Activated CD4-positive, alpha-beta T cell treated with anti-CD3 and anti-CD28 coated beads for 36 hours (primary cell): ENCODE measurements at regions not wholly inside any gene's neighbourhood (a gene's known extent, or its start where the extent isn't known, plus 50 kb on each side); places are given as distances from the start of the nearest gene placed in this dataset.
"Not testable (repeated sequence)": the region's sequence is repeated elsewhere in the genome, so short reads cannot be mapped to it uniquely, and the experiment has no call there.

Experiments used
- ATAC-seq: fragments of 200-7000 bp; cut with Tn5 transposase; one replicate; pipeline ENCODE4 v1.10.0; 2021; ENCODE audit warnings: mild to moderate bottlenecking, moderate library complexity
- CTCF ChIA-PET: fragments of 350-600 bp; sonication (Branson Sonifier 250); formaldehyde crosslinking; loops from one replicate; lab custom pipeline; 2021; ENCODE audit warnings: antibody characterized with exemption; lab: Charles Lee
- POLR2A ChIA-PET: fragments of 350-600 bp; sonication (Branson Sonifier 250); formaldehyde crosslinking; loops from one replicate; lab custom pipeline; 2021; ENCODE audit warnings: antibody characterized with exemption, inconsistent platforms; lab: Charles Lee
- DNase-seq: peaks from one replicate; pipeline ENCODE4 v3.0.0-alpha.2; 2020
- H3K27ac Mint-ChIP-seq: one replicate; pipeline ENCODE4 v1.8.0; 2021; ENCODE audit warnings: mixed read lengths
- H3K27me3 Mint-ChIP-seq: one replicate; pipeline ENCODE4 v1.8.0; 2021; ENCODE audit warnings: mixed read lengths
- H3K36me3 Mint-ChIP-seq: one replicate; pipeline ENCODE4 v1.8.0; 2021; ENCODE audit warnings: low read depth, mixed read lengths
- H3K4me1 Mint-ChIP-seq: one replicate; pipeline ENCODE4 v1.8.0; 2021; ENCODE audit warnings: mixed read lengths
- H3K4me3 Mint-ChIP-seq: one replicate; pipeline ENCODE4 v1.8.0; 2021; ENCODE audit warnings: mild to moderate bottlenecking, moderate library complexity, mixed read lengths
- H3K9me3 Mint-ChIP-seq: one replicate; pipeline ENCODE4 v1.8.0; 2021; ENCODE audit warnings: low read depth, mixed read lengths
- intact Hi-C, 2 experiments: fragments of 100-400 bp; cut with DNase I in 1 of 2; cut with micrococcal nuclease in 1 of 2; formaldehyde crosslinking; loops; one replicate each; pipeline versions ENCODE4 v1.14.2 to v1.15.1; 2022 to 2024; cut with DNase I, micrococcal nuclease

DNA sequence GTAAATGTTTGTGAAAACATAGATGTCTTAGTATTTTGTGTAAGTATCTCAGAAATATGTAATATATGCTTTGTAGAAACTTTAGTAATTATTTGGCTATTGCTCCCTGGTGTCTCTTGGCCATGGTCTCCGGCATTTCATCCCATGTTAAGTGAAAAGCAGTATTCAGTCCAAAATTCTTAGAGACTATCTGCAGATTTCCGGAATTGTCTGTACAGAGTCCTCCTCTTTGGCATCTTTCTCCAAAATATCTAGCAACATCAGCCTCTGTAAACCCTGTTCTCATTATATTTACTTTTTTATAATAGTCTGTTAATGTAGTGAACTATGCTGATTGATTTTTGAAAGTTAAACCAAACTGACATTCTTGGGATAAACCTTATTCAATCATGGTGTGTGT lies 352.7 kb downstream of the ARPP21 start:
- Mint-ChIP-seq H3K27me3 (no peaks in the 10 kb centered on the region), H3K4me1 (no peaks in the 10 kb centered on the region), H3K27ac (no peak overlapping the region), H3K4me3 (no peak overlapping the region), H3K9me3 (no peaks in the 10 kb centered on the region), H3K36me3 (no peaks in the 10 kb centered on the region)
- POLR2A ChIA-PET = no interaction called here
- no peak for ATAC-seq
- CTCF ChIA-PET = no interaction called here
- intact Hi-C loops = no loop called here
- DNase-seq = no peak

DNA sequence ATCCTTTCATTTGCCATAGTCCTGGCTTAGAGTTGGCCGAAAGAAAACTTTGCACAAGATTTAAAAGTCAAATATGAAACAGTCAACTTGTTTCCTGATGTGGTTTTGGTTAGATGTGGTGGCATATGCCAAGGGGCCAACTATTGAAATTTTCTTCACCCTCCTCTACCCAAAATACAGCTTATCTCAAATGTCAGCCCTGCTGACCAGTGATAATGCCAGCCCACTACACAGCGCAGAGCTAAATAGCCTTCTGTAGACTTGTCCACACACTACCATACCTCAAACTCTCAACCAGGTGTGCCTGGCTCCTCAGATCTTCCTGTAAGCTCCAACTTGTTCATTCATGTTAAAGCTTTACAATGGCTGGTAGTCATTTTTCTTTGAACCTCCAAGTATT lies 368.5 kb upstream of the STAC start:
- H3K27ac Mint-ChIP-seq = no peak overlapping the region
- H3K4me1 Mint-ChIP-seq = no peaks in the 10 kb centered on the region
- no peak overlapping the region for H3K4me3 Mint-ChIP-seq
- peaks cover 2% of the 10 kb centered on the region for H3K9me3 Mint-ChIP-seq
- peaks cover 2% of the 10 kb centered on the region for H3K27me3 Mint-ChIP-seq
- no peaks in the 10 kb centered on the region for H3K36me3 Mint-ChIP-seq
- DNase-seq (no peak), ATAC-seq (no peak)
- intact Hi-C loops = no loop called here
- POLR2A ChIA-PET = no interaction called here
- CTCF ChIA-PET = no interaction called here

DNA sequence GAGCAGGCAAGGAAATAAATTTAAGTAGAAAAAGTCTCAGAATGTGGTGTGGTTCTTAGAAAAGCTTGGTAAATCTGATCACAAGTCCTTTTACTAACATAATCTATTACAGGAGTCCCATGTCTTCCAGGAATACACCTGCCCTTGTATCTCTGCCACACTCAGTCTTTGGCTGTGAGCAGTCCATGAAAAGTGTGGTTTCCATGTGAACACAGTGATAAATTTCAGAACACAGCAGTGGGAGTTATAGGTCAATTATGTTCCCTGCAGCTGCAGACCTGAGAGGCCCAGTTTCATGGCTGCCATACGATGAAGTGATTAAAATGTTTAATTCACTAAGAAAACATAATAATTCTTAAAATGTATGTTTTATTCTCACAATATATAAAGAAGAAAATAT lies 366.9 kb upstream of the STAC start:
- intact Hi-C loops = no loop called here
- CTCF ChIA-PET = no interaction called here
- POLR2A ChIA-PET = no interaction called here
- no peak for DNase-seq
- H3K27ac Mint-ChIP-seq = no peak overlapping the region
- no peaks in the 10 kb centered on the region for H3K36me3 Mint-ChIP-seq
- no peak for ATAC-seq
- H3K9me3 Mint-ChIP-seq = no peaks in the 10 kb centered on the region
- no peak overlapping the region for H3K4me3 Mint-ChIP-seq
- no peaks in the 10 kb centered on the region for H3K4me1 Mint-ChIP-seq
- peaks cover 2% of the 10 kb centered on the region for H3K27me3 Mint-ChIP-seq

DNA sequence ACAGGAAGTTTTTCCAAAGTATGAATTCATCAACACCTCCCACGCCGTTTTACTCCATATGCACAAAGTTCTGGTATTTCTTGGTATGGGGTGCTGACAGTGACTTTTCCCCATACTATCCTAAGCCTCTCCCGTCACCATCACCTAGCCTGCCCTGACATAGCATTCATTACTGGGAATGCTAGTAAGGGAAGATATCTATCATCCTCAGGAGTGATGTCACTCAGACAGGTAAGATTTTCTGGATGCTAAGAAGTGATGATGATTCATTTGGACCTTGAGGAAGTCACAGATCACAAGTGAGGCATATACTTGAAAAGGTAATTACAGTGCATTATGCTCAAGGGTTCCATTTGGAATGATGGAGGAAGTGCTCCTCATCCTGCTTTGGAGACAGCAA lies 355.1 kb upstream of the STAC start:
- ChIA-PET CTCF (interaction anchor here (0.8 kb wide), 1 partner anchor 36 kb away, joined by 3 read pairs; no protein-coding TSS in a partner anchor), POLR2A (no interaction called here)
- H3K4me3 Mint-ChIP-seq = no peak overlapping the region
- no peaks in the 10 kb centered on the region for H3K36me3 Mint-ChIP-seq
- no peak for DNase-seq
- H3K9me3 Mint-ChIP-seq = peaks cover 5% of the 10 kb centered on the region
- no peak for ATAC-seq
- no peaks in the 10 kb centered on the region for H3K27me3 Mint-ChIP-seq
- no peak overlapping the region for H3K27ac Mint-ChIP-seq
- H3K4me1 Mint-ChIP-seq = no peaks in the 10 kb centered on the region
- intact Hi-C loops = no loop called here

DNA sequence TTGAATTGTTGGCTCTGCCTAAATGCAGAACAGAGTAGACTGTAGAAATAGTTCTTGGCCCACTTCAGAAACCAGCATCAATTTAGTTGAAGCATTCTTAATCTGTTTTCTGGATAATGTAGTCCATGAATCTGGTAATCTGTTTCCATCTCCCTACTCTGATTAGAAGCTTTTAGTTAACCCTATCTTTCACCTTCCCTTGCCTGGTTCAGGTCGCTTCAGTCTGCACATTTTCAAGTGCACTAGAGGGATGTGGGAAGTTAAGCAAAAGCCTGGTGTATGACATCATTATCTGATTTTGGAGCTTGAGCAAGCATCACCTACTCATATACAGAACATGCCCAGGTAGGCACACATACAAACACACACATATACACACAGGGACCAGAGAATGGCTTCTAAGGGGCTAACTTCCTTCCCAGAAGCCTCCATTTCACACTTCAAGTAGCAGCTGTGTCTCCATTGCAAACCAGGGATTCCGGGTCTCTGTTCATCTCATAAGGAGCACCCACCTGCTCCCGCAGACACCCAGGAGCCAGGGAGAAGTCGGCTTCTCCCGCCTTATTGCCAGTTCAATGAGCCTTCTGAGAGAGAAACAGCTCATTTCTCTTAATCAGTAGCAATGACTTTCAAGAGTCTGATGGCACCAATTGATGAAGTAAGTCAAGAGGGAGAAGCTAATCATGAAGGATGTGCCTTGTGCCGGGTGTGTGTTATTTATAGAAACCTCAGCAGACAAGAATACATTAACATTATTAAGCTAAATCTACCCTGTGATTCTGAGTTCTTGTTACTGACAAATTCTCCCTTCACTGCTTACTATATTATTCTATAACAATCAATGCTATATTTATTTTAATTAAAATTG lies 347.9 kb upstream of the STAC start:
- Mint-ChIP-seq H3K9me3 (peaks cover 2% of the 10 kb centered on the region), H3K4me1 (no peaks in the 10 kb centered on the region), H3K27me3 (no peaks in the 10 kb centered on the region), H3K4me3 (no peak overlapping the region), H3K36me3 (no peaks in the 10 kb centered on the region), H3K27ac (no peak overlapping the region)
- DNase-seq (no peak), ATAC-seq (no peak)
- intact Hi-C loops = no loop called here
- POLR2A ChIA-PET = interaction anchor here (0.6 kb wide), 1 partner anchor 497 kb away, joined by 4 read pairs; no protein-coding TSS in a partner anchor
- CTCF ChIA-PET = no interaction called here

DNA sequence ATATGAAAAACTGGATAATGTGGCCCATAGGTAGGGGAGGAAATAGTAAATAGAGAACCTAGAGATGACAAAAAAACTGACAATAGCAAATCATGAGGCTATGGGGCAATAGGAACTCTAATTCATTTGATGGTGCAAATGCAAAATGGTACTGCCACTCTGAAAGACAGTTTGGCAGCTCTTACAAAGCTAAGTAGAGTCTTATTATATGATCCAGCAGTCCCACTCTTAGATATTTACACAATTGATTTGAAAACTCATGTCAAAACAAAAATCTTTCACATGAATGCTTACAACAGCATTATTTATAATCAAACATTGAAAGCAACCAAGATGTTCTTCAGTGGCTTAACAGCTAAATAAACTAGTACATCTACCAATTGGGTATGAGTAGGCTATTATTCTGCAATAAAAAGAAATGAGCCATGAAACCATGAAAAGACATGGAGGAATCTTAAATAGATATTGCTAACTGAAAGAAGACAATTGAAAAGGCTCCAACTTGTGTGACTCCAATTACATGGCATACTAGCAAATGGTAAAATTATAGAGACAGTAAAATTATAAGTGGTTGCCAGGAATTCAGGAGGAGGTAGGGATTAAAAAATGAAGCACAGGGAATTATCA lies 321.8 kb upstream of the STAC start:
- Mint-ChIP-seq H3K4me3 (no peak overlapping the region), H3K4me1 (no peaks in the 10 kb centered on the region), H3K27ac (no peak overlapping the region), H3K27me3 (no peaks in the 10 kb centered on the region), H3K36me3 (no peaks in the 10 kb centered on the region), H3K9me3 (no peaks in the 10 kb centered on the region)
- DNase-seq (no peak), ATAC-seq (no peak)
- ChIA-PET POLR2A (no interaction called here), CTCF (interaction anchor here (0.5 kb wide), 1 partner anchor 60 kb away, joined by 4 read pairs; no protein-coding TSS in a partner anchor)
- intact Hi-C loops = no loop called here

DNA sequence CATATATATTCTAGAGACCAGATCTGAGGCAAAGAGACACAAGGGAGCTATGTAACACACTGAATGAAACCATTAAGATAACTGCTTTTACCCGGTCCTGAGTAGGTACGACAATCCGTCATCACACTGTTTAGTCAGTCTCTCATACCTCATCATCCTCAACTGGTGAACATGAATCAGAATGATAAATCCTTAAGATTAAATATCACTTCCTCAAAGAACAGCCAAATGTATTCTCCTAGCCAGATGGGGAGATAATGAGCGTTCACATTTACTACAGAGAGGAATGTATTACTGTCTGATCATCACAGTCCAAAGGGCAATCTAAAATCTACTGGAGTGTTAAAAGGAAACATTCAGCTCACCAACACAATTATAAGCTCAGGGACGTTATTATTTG lies 319.4 kb upstream of the STAC start:
- CTCF ChIA-PET = no interaction called here
- POLR2A ChIA-PET = no interaction called here
- H3K9me3 Mint-ChIP-seq = no peaks in the 10 kb centered on the region
- H3K4me1 Mint-ChIP-seq = no peaks in the 10 kb centered on the region
- no peak overlapping the region for H3K4me3 Mint-ChIP-seq
- no peaks in the 10 kb centered on the region for H3K27me3 Mint-ChIP-seq
- ATAC-seq (no peak), DNase-seq (no peak)
- intact Hi-C loops = no loop called here
- H3K36me3 Mint-ChIP-seq = no peaks in the 10 kb centered on the region
- no peak overlapping the region for H3K27ac Mint-ChIP-seq

DNA sequence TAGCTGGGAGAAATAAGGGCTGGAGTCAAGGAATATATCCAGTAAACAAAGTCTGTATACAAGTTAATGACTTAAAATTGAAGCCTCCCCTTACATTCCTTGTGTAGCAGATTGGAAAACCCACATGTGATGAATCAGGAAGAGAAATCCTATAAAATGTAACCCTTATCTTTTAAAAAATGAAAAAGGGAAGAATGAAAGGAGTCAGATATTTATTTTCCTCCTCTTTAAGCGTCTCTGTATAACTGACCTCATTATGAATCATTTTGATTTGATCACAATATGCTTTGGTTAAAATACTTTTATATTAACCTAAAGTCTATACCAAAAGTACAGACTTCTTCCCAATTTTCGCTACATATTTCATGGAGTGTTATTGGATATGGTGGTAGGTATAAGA lies 316.3 kb upstream of the STAC start:
- POLR2A ChIA-PET = interaction anchor here (0.7 kb wide), 1 partner anchor 238 kb away, joined by 4 read pairs; no protein-coding TSS in a partner anchor
- no peak for ATAC-seq
- no peaks in the 10 kb centered on the region for H3K9me3 Mint-ChIP-seq
- H3K36me3 Mint-ChIP-seq = no peaks in the 10 kb centered on the region
- H3K27ac Mint-ChIP-seq = no peak overlapping the region
- H3K27me3 Mint-ChIP-seq = no peaks in the 10 kb centered on the region
- intact Hi-C loops = no loop called here
- no peaks in the 10 kb centered on the region for H3K4me1 Mint-ChIP-seq
- DNase-seq = no peak
- CTCF ChIA-PET = no interaction called here
- no peak overlapping the region for H3K4me3 Mint-ChIP-seq

DNA sequence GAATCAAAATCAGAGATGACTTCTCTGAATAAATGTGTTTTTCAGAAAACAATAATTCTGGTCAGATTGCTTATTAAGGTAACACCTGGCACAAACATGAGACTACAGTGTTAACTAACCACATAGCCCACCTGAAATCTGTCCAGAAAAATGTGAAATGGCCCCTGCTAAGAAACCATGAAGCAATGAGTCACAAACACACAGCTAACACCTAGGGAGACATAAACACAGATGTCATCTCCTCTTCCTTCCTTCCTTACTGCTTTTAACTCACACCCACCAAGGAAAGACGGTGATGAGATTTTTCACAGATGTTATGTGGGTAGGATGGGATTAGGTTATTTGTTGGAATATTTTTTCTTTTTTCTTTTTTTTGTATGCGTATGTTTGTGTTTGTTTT lies 315.0 kb upstream of the STAC start:
- H3K36me3 Mint-ChIP-seq = no peaks in the 10 kb centered on the region
- no peak overlapping the region for H3K4me3 Mint-ChIP-seq
- ChIA-PET POLR2A (no interaction called here), CTCF (no interaction called here)
- intact Hi-C loops = no loop called here
- H3K27ac Mint-ChIP-seq = no peak overlapping the region
- ATAC-seq (no peak), DNase-seq (no peak)
- no peaks in the 10 kb centered on the region for H3K27me3 Mint-ChIP-seq
- no peaks in the 10 kb centered on the region for H3K4me1 Mint-ChIP-seq
- no peaks in the 10 kb centered on the region for H3K9me3 Mint-ChIP-seq

DNA sequence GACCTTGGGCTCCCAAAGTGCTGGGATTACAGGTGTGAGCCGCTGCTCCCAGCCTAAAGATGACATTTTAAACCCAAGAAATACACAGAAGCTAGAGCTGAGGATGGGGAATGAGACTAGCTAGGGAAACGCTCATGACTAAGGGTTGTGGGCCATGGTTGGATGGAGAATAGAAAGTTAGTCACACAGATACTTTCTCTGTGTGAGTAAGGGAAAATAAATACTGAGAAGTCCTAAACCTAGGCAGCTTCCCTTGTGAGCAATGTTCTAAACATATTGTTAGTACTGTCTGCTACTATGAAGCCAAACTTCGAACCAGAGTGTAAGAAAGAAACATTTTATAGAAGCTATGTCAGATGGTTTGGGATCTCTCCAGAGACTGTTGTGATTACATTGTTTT lies 304.8 kb upstream of the STAC start:
- DNase-seq (no peak), ATAC-seq (no peak)
- H3K27ac Mint-ChIP-seq = no peak overlapping the region
- no peaks in the 10 kb centered on the region for H3K4me1 Mint-ChIP-seq
- no peaks in the 10 kb centered on the region for H3K9me3 Mint-ChIP-seq
- CTCF ChIA-PET = no interaction called here
- intact Hi-C loops = no loop called here
- H3K27me3 Mint-ChIP-seq = no peaks in the 10 kb centered on the region
- no peaks in the 10 kb centered on the region for H3K36me3 Mint-ChIP-seq
- H3K4me3 Mint-ChIP-seq = no peak overlapping the region
- POLR2A ChIA-PET = no interaction called here

DNA sequence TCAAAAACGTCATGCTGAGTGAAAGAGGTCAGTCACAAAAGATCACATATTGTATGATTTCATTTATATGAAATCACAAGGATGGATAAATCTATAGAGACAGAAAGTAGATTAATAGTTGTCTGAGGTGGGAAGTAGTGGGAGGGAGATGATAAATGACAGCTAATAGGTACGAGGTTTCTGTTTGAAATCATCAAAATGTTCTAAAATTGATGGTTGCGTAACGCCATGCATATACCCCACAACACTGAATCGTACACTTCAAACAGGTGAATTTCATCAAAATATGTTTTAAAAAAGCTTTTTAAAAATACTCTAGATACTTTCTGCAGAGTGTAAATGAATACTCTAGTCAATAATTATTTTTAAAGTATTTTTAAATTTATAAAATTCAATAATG lies 303.0 kb upstream of the STAC start:
- no peak overlapping the region for H3K27ac Mint-ChIP-seq
- H3K36me3 Mint-ChIP-seq = no peaks in the 10 kb centered on the region
- H3K27me3 Mint-ChIP-seq = no peaks in the 10 kb centered on the region
- no peaks in the 10 kb centered on the region for H3K9me3 Mint-ChIP-seq
- POLR2A ChIA-PET = no interaction called here
- H3K4me3 Mint-ChIP-seq = no peak overlapping the region
- DNase-seq = no peak
- intact Hi-C loops = no loop called here
- no peaks in the 10 kb centered on the region for H3K4me1 Mint-ChIP-seq
- no peak for ATAC-seq
- CTCF ChIA-PET = no interaction called here

DNA sequence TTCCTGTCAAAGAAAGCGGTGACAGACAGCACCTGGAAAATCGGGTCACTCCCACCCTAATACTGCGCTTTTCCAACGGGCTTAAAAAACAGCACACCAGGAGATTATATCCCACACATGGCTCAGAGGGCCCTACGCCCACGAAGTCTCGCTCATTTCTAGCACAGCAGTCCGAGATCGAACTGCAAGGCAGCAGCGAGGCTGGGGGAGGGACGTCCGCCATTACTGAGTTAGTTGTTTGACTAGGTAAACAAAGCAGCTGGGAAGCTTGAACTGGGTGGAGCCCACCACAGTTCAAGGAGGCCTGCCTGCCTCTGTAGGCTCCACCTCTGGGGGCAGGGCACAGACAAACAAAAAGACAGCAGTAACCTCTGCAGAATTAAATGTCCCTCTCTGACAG lies 297.3 kb upstream of the STAC start:
- intact Hi-C loops, H3K4me3 Mint-ChIP-seq, H3K27ac Mint-ChIP-seq, H3K9me3 Mint-ChIP-seq, DNase-seq, H3K27me3 Mint-ChIP-seq, ATAC-seq, POLR2A ChIA-PET, H3K36me3 Mint-ChIP-seq, CTCF ChIA-PET, H3K4me1 Mint-ChIP-seq: not testable (repeated sequence)
